ENCODE measurements at regions not wholly inside any gene's neighbourhood (a gene's known extent, or its start where the extent isn't known, plus 50 kb on each side); places are given as distances from the start of the nearest gene placed in this dataset.

GRCh38 chr10:10644008-10644646, 373.5 kb upstream of the CELF2 start:
- in situ Hi-C loops (cut with HindIII; ENCODE audit: low pct_unique_long_range_greater_than_20kb, low sequenced_read_pairs) = no loop called here
- no peak for DNase-seq (ENCODE audit: low read depth)

GRCh38 chr10:10644676-10645385, 372.8 kb upstream of the CELF2 start:
- in situ Hi-C loops (cut with HindIII; ENCODE audit: low pct_unique_long_range_greater_than_20kb, low sequenced_read_pairs) = no loop called here
- no peak for DNase-seq (ENCODE audit: low read depth)

GRCh38 chr10:10647331-10647730, 370.3 kb upstream of the CELF2 start:
- DNase-seq (ENCODE audit: low read depth) = no peak
- in situ Hi-C loops (cut with HindIII; ENCODE audit: low pct_unique_long_range_greater_than_20kb, low sequenced_read_pairs) = no loop called here

- in situ Hi-C loops (cut with HindIII; ENCODE audit: low pct_unique_long_range_greater_than_20kb, low sequenced_read_pairs) = no loop called here
- no peak for DNase-seq (ENCODE audit: low read depth)
These were observed 360.4 kb upstream of the CELF2 start for GRCh38 chr10:10657139-10657760.

GRCh38 chr10:10658172-10658785, 359.4 kb upstream of the CELF2 start:
- in situ Hi-C loops (cut with HindIII; ENCODE audit: low pct_unique_long_range_greater_than_20kb, low sequenced_read_pairs) = no loop called here
- no peak for DNase-seq (ENCODE audit: low read depth)

- in situ Hi-C loops (cut with HindIII; ENCODE audit: low pct_unique_long_range_greater_than_20kb, low sequenced_read_pairs) = no loop called here
These were observed 357.6 kb upstream of the CELF2 start for GRCh38 chr10:10660054-10660453.

GRCh38 chr10:10661176-10661575, 356.5 kb upstream of the CELF2 start:
- no peak for DNase-seq (ENCODE audit: low read depth)
- in situ Hi-C loops (cut with HindIII; ENCODE audit: low pct_unique_long_range_greater_than_20kb, low sequenced_read_pairs) = no loop called here

More at GRCh38 chr10:10660054-10660453, 357.6 kb upstream of the CELF2 start:
- DNase-seq (ENCODE audit: low read depth) = no peak

GRCh38 chr10:10662716-10663408, 354.8 kb upstream of the CELF2 start:
- no peak for DNase-seq (ENCODE audit: low read depth)
- in situ Hi-C loops (cut with HindIII; ENCODE audit: low pct_unique_long_range_greater_than_20kb, low sequenced_read_pairs) = no loop called here

GRCh38 chr10:10663622-10664021, 354.1 kb upstream of the CELF2 start:
- in situ Hi-C loops (cut with HindIII; ENCODE audit: low pct_unique_long_range_greater_than_20kb, low sequenced_read_pairs) = no loop called here

GRCh38 chr10:10665750-10666149, 351.9 kb upstream of the CELF2 start:
- DNase-seq (ENCODE audit: low read depth) = no peak
- in situ Hi-C loops (cut with HindIII; ENCODE audit: low pct_unique_long_range_greater_than_20kb, low sequenced_read_pairs) = no loop called here

More at GRCh38 chr10:10663622-10664021, 354.1 kb upstream of the CELF2 start:
- no peak for DNase-seq (ENCODE audit: low read depth)

GRCh38 chr10:10667466-10667865, 350.2 kb upstream of the CELF2 start:
- in situ Hi-C loops (cut with HindIII; ENCODE audit: low pct_unique_long_range_greater_than_20kb, low sequenced_read_pairs) = no loop called here
- DNase-seq (ENCODE audit: low read depth) = no peak

GRCh38 chr10:10676972-10677371, 340.7 kb upstream of the CELF2 start:
- DNase-seq (ENCODE audit: low read depth) = no peak
- in situ Hi-C loops (cut with HindIII; ENCODE audit: low pct_unique_long_range_greater_than_20kb, low sequenced_read_pairs) = no loop called here

GRCh38 chr10:10677479-10677878, 340.2 kb upstream of the CELF2 start:
- in situ Hi-C loops (cut with HindIII; ENCODE audit: low pct_unique_long_range_greater_than_20kb, low sequenced_read_pairs) = no loop called here
- peak; percentile 16 for DNase-seq (ENCODE audit: low read depth)

- in situ Hi-C loops (cut with HindIII; ENCODE audit: low pct_unique_long_range_greater_than_20kb, low sequenced_read_pairs) = no loop called here
- no peak for DNase-seq (ENCODE audit: low read depth)
These were observed 337.2 kb upstream of the CELF2 start for GRCh38 chr10:10680496-10680895.

GRCh38 chr10:10684972-10685371, 332.7 kb upstream of the CELF2 start:
- no peak for DNase-seq (ENCODE audit: low read depth)
- in situ Hi-C loops (cut with HindIII; ENCODE audit: low pct_unique_long_range_greater_than_20kb, low sequenced_read_pairs) = no loop called here

- no peak for DNase-seq (ENCODE audit: low read depth)
- in situ Hi-C loops (cut with HindIII; ENCODE audit: low pct_unique_long_range_greater_than_20kb, low sequenced_read_pairs) = no loop called here
These were observed 332.1 kb upstream of the CELF2 start for GRCh38 chr10:10685566-10685965.

GRCh38 chr10:10687751-10688150, 329.9 kb upstream of the CELF2 start:
- no peak for DNase-seq (ENCODE audit: low read depth)
- in situ Hi-C loops (cut with HindIII; ENCODE audit: low pct_unique_long_range_greater_than_20kb, low sequenced_read_pairs) = no loop called here

GRCh38 chr10:10699427-10699826, 318.2 kb upstream of the CELF2 start:
- no peak for DNase-seq (ENCODE audit: low read depth)
- in situ Hi-C loops (cut with HindIII; ENCODE audit: low pct_unique_long_range_greater_than_20kb, low sequenced_read_pairs) = no loop called here

All from Caki2 (cell line).